ENCODE measurements at regions not wholly inside any gene's neighbourhood (a gene's known extent, or its start where the extent isn't known, plus 50 kb on each side); places are given as distances from the start of the nearest gene placed in this dataset.
"Not testable (repeated sequence)": the region's sequence is repeated elsewhere in the genome, so short reads cannot be mapped to it uniquely, and the experiment has no call there.

DNA sequence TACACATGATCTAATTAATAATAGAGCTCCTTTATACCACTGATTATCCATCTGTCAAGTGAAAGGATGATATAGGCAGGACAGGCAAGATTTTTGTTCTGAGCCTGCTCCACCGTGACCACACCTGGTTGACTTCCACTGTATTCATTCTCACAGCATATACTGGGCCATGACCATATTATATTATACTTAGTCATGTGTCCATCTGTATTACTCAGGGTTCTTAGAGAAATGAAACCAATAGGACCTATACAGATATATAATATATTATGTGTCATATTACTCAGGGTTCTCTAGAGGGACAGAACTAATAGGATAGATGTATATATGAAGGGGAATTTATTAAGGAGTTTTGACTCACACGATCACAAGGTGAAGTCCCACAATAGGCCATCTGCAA is 675.1 kb downstream of the GRXCR1 start:
- ChIA-PET CTCF (interaction anchor here (0.6 kb wide), 1 partner anchor 11 kb away, joined by 3 read pairs; no protein-coding TSS in a partner anchor), POLR2A (no interaction called here)
- DNase-seq (ENCODE audit: extremely low spot score) = no peak
- TF ChIP-seq CTBP1 (IDR thresholded peaks at IDR 0.05; ENCODE audit: borderline replicate concordance) = no peak
- TF ChIP-seq L3MBTL2 (conservative IDR thresholded peaks at IDR 0.05) = no peak
- no peak for TF ChIP-seq FOXK2 (IDR thresholded peaks at IDR 0.05)
- TF ChIP-seq ELF4 (IDR thresholded peaks at IDR 0.05) = no peak
- no peak for TF ChIP-seq ZNF384 (IDR thresholded peaks at IDR 0.05)
- no peak for TF ChIP-seq SUZ12 (IDR thresholded peaks at IDR 0.05)
- TF ChIP-seq, protein P1, sequence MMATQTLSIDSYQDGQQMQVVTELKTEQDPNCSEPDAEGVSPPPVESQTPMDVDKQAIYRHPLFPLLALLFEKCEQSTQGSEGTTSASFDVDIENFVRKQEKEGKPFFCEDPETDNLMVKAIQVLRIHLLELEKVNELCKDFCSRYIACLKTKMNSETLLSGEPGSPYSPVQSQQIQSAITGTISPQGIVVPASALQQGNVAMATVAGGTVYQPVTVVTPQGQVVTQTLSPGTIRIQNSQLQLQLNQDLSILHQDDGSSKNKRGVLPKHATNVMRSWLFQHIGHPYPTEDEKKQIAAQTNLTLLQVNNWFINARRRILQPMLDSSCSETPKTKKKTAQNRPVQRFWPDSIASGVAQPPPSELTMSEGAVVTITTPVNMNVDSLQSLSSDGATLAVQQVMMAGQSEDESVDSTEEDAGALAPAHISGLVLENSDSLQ (IDR thresholded peaks at IDR 0.05) = no peak
- TF ChIP-seq NFRKB (IDR thresholded peaks at IDR 0.05) = no peak
- TF ChIP-seq TARDBP (IDR thresholded peaks at IDR 0.05) = no peak

DNA sequence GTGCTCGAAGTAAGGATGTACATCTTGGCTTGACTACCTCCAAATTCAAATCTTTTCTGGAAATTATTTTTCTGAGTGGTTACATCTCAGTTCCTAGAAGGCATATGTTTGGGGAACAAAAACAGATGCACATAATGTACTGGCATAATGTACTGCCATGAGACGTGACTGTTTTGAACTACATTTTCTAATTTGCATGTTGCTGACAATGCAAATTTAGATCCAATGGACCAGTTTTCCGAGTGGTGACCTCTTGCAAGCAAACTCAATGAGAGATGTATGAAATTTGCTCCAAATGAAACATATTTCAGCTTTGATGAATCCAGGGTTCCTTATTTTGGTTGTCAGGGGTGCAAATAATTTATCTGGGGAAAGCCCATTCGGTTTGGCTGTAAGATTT is 694.3 kb downstream of the GRXCR1 start:
- ChIA-PET POLR2A (no interaction called here), CTCF (no interaction called here)
- TF ChIP-seq SP1 (IDR thresholded peaks at IDR 0.05) = no peak
- TF ChIP-seq HDGF (IDR thresholded peaks at IDR 0.05; ENCODE audit: borderline replicate concordance) = no peak
- no peak for TF ChIP-seq NFRKB (IDR thresholded peaks at IDR 0.05)
- TF ChIP-seq FOXM1 (IDR thresholded peaks at IDR 0.05; ENCODE audit: borderline replicate concordance) = no peak
- no peak for TF ChIP-seq SUZ12 (IDR thresholded peaks at IDR 0.05)
- TF ChIP-seq FOXK2 (IDR thresholded peaks at IDR 0.05) = no peak
- no peak for TF ChIP-seq BHLHE40 (IDR thresholded peaks at IDR 0.05; ENCODE audit: borderline replicate concordance)
- no peak for TF ChIP-seq CTBP1 (IDR thresholded peaks at IDR 0.05; ENCODE audit: borderline replicate concordance)
- no peak for TF ChIP-seq ARNT (IDR thresholded peaks at IDR 0.05)
- TF ChIP-seq ELF4 (IDR thresholded peaks at IDR 0.05) = no peak
- TF ChIP-seq, protein P1 (IDR thresholded peaks at IDR 0.05) = no peak
- no peak for TF ChIP-seq TARDBP (IDR thresholded peaks at IDR 0.05)
- TF ChIP-seq L3MBTL2 (conservative IDR thresholded peaks at IDR 0.05) = no peak
- no peak for TF ChIP-seq FOXA1 (IDR thresholded peaks at IDR 0.05)
- DNase-seq (ENCODE audit: extremely low spot score) = no peak

DNA sequence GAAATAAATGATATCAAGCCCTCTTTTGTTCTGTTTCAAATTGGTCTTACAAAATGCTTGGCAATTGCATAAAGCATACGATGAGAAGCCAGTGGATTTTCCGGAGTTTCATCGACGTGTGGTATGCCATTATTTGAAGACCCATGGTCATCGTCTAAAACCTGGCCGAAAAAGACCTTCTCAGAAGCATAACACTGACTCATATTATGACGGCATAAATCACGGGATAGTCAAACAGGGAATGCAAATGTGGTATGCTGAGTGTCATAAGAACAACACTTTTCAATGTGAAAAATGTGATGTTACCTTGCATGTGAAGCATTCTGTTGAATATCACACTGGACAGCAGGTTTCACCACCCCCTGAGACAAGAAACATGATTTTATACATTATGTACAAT is 695.2 kb downstream of the GRXCR1 start:
- ChIA-PET POLR2A (no interaction called here), CTCF (no interaction called here)
- TF ChIP-seq HDGF (IDR thresholded peaks at IDR 0.05; ENCODE audit: borderline replicate concordance) (no peak), LEF1 (IDR thresholded peaks at IDR 0.05; ENCODE audit: borderline replicate concordance) (no peak), L3MBTL2 (conservative IDR thresholded peaks at IDR 0.05) (no peak), SUZ12 (IDR thresholded peaks at IDR 0.05) (no peak), BHLHE40 (IDR thresholded peaks at IDR 0.05; ENCODE audit: borderline replicate concordance) (no peak), ARNT (IDR thresholded peaks at IDR 0.05) (no peak), ZNF384 (IDR thresholded peaks at IDR 0.05) (no peak), CTBP1 (IDR thresholded peaks at IDR 0.05; ENCODE audit: borderline replicate concordance) (no peak), TARDBP (IDR thresholded peaks at IDR 0.05) (no peak), ELF4 (IDR thresholded peaks at IDR 0.05) (no peak), FOXK2 (IDR thresholded peaks at IDR 0.05) (no peak)
- TF ChIP-seq, protein P1 (IDR thresholded peaks at IDR 0.05) = no peak
- no peak for DNase-seq (ENCODE audit: extremely low spot score)

DNA sequence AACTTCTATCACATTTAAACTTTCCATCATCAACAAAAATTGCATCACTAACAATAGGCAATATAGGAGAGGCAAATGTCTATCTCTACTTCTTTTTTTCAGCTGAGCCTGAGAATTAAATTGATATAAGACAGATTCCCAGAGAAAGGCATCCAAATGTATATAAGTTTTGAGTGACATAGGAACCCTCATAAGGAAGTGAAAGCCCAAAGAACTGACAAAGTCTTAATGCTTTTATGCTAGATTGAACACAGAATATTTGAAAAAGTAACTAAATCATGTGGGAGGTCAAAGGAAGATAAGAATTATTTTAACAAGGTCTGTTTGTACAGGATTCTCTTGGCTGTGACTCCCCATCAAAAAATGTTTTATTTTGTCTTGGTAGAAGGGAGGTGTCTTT is 714.9 kb downstream of the GRXCR1 start:
- ChIA-PET CTCF (interaction anchor here (1.0 kb wide), 1 partner anchor 23 kb away, joined by 3 read pairs; no protein-coding TSS in a partner anchor), POLR2A (no interaction called here)

DNA sequence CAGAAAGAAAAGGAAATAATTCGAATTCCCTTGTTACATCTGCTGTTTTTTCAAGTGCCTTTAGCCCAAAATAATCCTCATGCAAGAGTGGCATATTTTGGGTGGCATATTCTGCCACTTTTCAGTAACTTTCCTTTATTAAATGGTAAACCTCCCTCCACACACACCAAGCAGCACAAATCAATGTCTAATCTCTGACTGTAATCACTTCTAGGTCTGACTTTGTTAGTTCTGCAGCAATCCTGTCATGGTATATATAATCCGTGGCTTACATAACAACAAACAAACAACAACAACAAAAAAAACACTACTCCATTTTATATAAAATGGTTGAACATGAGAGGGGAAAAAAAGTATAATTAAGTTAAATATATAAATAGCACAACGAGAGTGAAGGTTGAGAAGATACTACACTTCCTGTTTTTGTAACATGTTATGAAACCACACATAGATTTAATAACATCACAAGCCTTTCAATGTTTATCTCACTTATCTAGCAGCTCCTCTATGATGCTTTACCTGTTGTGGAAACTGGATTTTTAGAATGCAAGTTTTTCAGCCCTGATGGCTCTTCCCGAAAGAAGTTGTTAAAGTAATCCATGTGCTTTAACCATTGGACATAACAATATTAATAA is 715.4 kb downstream of the GRXCR1 start:
- DNase-seq (ENCODE audit: extremely low spot score) = no peak
- POLR2A ChIA-PET = no interaction called here
- CTCF ChIA-PET = interaction anchor here (1.0 kb wide), 1 partner anchor 22 kb away, joined by 3 read pairs; no protein-coding TSS in a partner anchor
- TF ChIP-seq FOXM1 (IDR thresholded peaks at IDR 0.05; ENCODE audit: borderline replicate concordance) = no peak
- TF ChIP-seq TARDBP (IDR thresholded peaks at IDR 0.05) = no peak
- TF ChIP-seq ARNT (IDR thresholded peaks at IDR 0.05) = no peak
- no peak for TF ChIP-seq L3MBTL2 (conservative IDR thresholded peaks at IDR 0.05)
- no peak for TF ChIP-seq SP1 (IDR thresholded peaks at IDR 0.05)
- no peak for TF ChIP-seq HDGF (IDR thresholded peaks at IDR 0.05; ENCODE audit: borderline replicate concordance)
- TF ChIP-seq ZNF384 (IDR thresholded peaks at IDR 0.05) = no peak

More for the DNA sequence above, 714.9 kb downstream of the GRXCR1 start:
- TF ChIP-seq FOXK2 (IDR thresholded peaks at IDR 0.05) (no peak), SP1 (IDR thresholded peaks at IDR 0.05) (no peak), HDGF (IDR thresholded peaks at IDR 0.05; ENCODE audit: borderline replicate concordance) (no peak), NFRKB (IDR thresholded peaks at IDR 0.05) (no peak), TARDBP (IDR thresholded peaks at IDR 0.05) (no peak), ARNT (IDR thresholded peaks at IDR 0.05) (no peak), ELF4 (IDR thresholded peaks at IDR 0.05) (no peak), FOXA1 (IDR thresholded peaks at IDR 0.05) (no peak), L3MBTL2 (conservative IDR thresholded peaks at IDR 0.05) (no peak), SUZ12 (IDR thresholded peaks at IDR 0.05) (no peak)
- TF ChIP-seq, protein P1 (IDR thresholded peaks at IDR 0.05) = no peak
- DNase-seq (ENCODE audit: extremely low spot score) = no peak

DNA sequence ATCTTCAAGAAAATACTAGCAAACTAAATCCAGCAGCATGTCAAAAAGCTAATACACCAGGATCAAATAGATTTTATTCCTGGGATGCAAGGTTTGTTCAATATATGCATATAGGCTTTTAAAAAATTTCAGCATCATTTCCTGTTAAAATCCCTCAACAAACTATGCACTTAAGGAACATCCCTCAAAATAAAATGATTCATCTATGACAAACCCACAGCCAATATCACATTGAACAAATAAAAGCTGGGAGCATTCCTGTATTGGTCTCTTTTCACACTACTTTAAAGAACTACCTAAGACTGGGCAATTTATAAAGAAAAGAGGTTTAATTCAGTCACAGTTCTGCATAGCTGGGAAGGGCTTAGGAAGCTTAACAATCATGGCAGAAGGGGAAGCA is 726.7 kb downstream of the GRXCR1 start:
- CTCF ChIA-PET = no interaction called here
- DNase-seq (ENCODE audit: extremely low spot score) = no peak

DNA sequence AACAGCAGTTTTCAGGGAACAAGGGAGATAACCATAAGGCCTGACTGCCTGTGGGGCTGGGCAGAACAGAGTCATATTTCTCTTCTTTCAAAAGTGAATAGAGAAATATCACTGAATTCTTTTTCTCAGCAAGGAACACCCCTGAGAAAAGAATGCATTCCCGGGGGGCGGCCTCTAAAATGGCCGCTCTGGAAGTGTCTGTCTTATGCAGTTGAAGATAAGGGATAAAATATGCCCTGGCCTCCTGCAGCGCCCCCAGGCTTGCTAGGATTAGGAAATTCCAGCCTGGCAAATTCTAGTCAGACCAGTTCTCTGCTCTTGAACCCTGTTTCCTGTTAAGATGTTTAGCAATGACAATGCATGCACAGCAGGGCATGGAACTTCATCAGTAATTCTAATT is 745.4 kb downstream of the GRXCR1 start:
- DNase-seq (ENCODE audit: extremely low spot score); POLR2A ChIA-PET; CTCF ChIA-PET: not testable (repeated sequence)

More for the DNA sequence above, 726.7 kb downstream of the GRXCR1 start:
- POLR2A ChIA-PET = no interaction called here
- TF ChIP-seq FOXA1 (IDR thresholded peaks at IDR 0.05) (no peak), CTBP1 (IDR thresholded peaks at IDR 0.05; ENCODE audit: borderline replicate concordance) (no peak), FOXM1 (IDR thresholded peaks at IDR 0.05; ENCODE audit: borderline replicate concordance) (no peak), BHLHE40 (IDR thresholded peaks at IDR 0.05; ENCODE audit: borderline replicate concordance) (no peak), ELF4 (IDR thresholded peaks at IDR 0.05) (no peak), SUZ12 (IDR thresholded peaks at IDR 0.05) (no peak), SP1 (IDR thresholded peaks at IDR 0.05) (no peak), ARNT (IDR thresholded peaks at IDR 0.05) (no peak), L3MBTL2 (conservative IDR thresholded peaks at IDR 0.05) (no peak), TARDBP (IDR thresholded peaks at IDR 0.05) (no peak), NFRKB (IDR thresholded peaks at IDR 0.05) (no peak)
- TF ChIP-seq, protein P1 (IDR thresholded peaks at IDR 0.05) = no peak

Data from HEK293T (cell line).